ENCODE measurements at regions not wholly inside any gene's neighbourhood (a gene's known extent, or its start where the extent isn't known, plus 50 kb on each side); places are given as distances from the start of the nearest gene placed in this dataset.
"Not testable (repeated sequence)": the region's sequence is repeated elsewhere in the genome, so short reads cannot be mapped to it uniquely, and the experiment has no call there.

DNA sequence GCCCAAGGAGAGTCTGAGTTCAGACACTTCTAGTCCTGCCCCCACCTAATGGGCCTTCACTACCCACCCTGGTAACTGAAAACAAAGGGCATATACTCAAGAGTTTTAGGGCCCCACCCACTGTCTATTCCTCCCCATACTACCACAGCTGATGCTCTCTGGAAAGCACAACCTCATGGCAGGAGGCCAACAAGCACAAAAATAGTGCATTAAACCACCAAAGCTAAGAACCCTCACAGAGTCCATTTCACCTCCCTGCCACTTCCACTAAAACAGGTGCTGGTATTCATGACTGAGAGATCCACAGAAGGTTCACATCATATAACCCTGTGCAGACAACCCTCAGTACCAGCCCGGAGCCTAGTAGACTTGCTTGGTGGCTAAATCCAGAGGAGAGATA, 132.1 kb upstream of the ADGRB3 start:
- no peaks in the 10 kb centered on the region for H3K36me3 ChIP-seq (ENCODE audit: control insufficient read depth in 3 of 3, insufficient read depth in 3 of 3, low read length in 3 of 3)
- no peak overlapping the region for H3K9ac ChIP-seq (ENCODE audit: low read depth in 1 of 3, low read length in 3 of 3)
- no peaks in the 10 kb centered on the region for H3K9me3 ChIP-seq (ENCODE audit: control insufficient read depth in 3 of 3, low read length in 3 of 3)
- no peak overlapping the region for H3K27ac ChIP-seq (ENCODE audit: low read depth, low read length)
- H3K4me1 ChIP-seq (ENCODE audit: control insufficient read depth in 3 of 3, insufficient read depth in 3 of 3, low read length in 3 of 3): no peaks in the 10 kb centered on the region
- no peak overlapping the region for H3K4me3 ChIP-seq (ENCODE audit: low read length in 3 of 3)
- no peaks in the 10 kb centered on the region for H3K27me3 ChIP-seq (ENCODE audit: control insufficient read depth in 3 of 3, insufficient read depth in 3 of 3, low read length in 3 of 3)

DNA sequence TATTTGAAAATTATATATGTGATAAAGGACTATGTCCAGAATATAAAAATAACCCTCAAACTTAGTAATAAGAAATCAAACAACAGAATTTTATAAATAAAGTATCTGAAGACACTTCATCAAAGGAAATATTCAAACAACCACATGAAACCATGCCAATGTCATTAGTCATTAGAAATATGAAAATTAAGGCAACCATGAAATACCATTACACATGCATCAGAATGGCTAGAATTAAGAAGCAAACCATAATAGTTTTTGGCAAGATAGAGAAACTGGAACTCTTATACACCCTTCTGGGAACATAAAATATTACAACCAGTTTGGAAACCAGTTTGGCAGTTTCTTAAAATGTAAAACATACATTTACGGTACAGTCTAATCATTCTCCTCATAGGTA, 137.2 kb upstream of the ADGRB3 start:
- H3K4me1 ChIP-seq (ENCODE audit: control insufficient read depth in 3 of 3, insufficient read depth in 3 of 3, low read length in 3 of 3): no peaks in the 10 kb centered on the region
- H3K27me3 ChIP-seq (ENCODE audit: control insufficient read depth in 3 of 3, insufficient read depth in 3 of 3, low read length in 3 of 3): no peaks in the 10 kb centered on the region
- no peaks in the 10 kb centered on the region for H3K9me3 ChIP-seq (ENCODE audit: control insufficient read depth in 3 of 3, low read length in 3 of 3)
- H3K9ac ChIP-seq (ENCODE audit: low read depth in 1 of 3, low read length in 3 of 3): no peak overlapping the region
- H3K4me3 ChIP-seq (ENCODE audit: low read length in 3 of 3): no peak overlapping the region
- no peaks in the 10 kb centered on the region for H3K36me3 ChIP-seq (ENCODE audit: control insufficient read depth in 3 of 3, insufficient read depth in 3 of 3, low read length in 3 of 3)
- no peak overlapping the region for H3K27ac ChIP-seq (ENCODE audit: low read depth, low read length)

DNA sequence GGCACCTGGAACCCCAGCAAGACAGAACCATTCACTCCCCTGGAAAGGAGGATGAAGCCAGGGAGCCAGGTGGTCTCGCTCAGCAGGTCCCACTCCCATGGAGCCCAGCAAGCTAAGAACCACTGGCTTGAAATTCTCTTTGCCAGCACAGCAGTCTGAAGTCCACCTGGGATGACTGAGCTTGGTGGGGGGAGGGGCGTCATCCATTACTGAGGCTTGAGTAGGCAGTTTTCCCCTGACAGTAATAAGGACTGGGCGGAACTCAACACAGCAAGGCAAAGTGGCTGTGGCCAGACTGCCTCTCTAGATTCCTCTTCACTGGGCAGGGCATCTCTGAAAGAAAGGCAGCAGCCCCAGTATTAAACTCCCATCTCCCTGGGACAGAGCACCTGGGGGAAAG, 140.2 kb upstream of the ADGRB3 start:
- H3K9me3 ChIP-seq (ENCODE audit: control insufficient read depth in 3 of 3, low read length in 3 of 3); H3K4me1 ChIP-seq (ENCODE audit: control insufficient read depth in 3 of 3, insufficient read depth in 3 of 3, low read length in 3 of 3); H3K9ac ChIP-seq (ENCODE audit: low read depth in 1 of 3, low read length in 3 of 3); H3K27ac ChIP-seq (ENCODE audit: low read depth, low read length); H3K4me3 ChIP-seq (ENCODE audit: low read length in 3 of 3); H3K27me3 ChIP-seq (ENCODE audit: control insufficient read depth in 3 of 3, insufficient read depth in 3 of 3, low read length in 3 of 3); H3K36me3 ChIP-seq (ENCODE audit: control insufficient read depth in 3 of 3, insufficient read depth in 3 of 3, low read length in 3 of 3): not testable (repeated sequence)

GRCh38 chr6:68476611-68477010, 158.5 kb upstream of the ADGRB3 start:
- no peak overlapping the region for H3K4me3 ChIP-seq (ENCODE audit: low read length in 3 of 3)
- H3K36me3 ChIP-seq (ENCODE audit: control insufficient read depth in 3 of 3, insufficient read depth in 3 of 3, low read length in 3 of 3): no peaks in the 10 kb centered on the region
- no peak overlapping the region for H3K9ac ChIP-seq (ENCODE audit: low read depth in 1 of 3, low read length in 3 of 3)
- H3K4me1 ChIP-seq (ENCODE audit: control insufficient read depth in 3 of 3, insufficient read depth in 3 of 3, low read length in 3 of 3): no peaks in the 10 kb centered on the region
- H3K9me3 ChIP-seq (ENCODE audit: control insufficient read depth in 3 of 3, low read length in 3 of 3): no peaks in the 10 kb centered on the region
- no peaks in the 10 kb centered on the region for H3K27me3 ChIP-seq (ENCODE audit: control insufficient read depth in 3 of 3, insufficient read depth in 3 of 3, low read length in 3 of 3)
- H3K27ac ChIP-seq (ENCODE audit: low read depth, low read length): no peak overlapping the region

GRCh38 chr6:68473433-68474210, 161.5 kb upstream of the ADGRB3 start:
- no peaks in the 10 kb centered on the region for H3K9me3 ChIP-seq (ENCODE audit: control insufficient read depth in 3 of 3, low read length in 3 of 3)
- H3K27me3 ChIP-seq (ENCODE audit: control insufficient read depth in 3 of 3, insufficient read depth in 3 of 3, low read length in 3 of 3): no peaks in the 10 kb centered on the region

DNA sequence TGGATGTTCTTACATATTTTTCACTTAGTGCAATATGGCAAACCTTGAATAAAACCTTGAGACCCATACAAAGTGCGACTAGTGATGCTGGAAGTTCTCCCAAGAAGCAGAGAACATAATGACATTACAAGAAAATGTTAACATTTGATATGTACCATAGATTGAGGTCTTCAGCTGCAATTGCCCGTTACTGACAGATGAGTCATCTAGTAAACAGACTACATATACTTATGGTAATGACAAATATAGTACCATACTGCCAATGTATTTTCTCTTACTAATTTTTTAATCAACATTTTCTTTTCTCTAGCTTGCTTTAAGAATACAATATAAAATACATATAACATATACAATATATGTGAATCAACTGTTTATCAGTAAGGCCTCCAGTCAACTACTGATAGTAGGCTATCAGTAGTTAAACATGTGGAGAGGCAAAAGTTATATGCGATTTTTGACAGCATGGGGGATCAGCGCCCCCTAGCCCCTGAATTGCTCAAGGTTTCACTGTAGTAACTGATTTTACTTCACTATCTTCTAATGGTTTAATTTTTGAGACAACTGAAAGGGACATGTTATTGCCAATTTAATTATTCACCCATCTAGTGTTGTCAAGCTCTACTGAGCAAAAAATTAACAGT, 166.7 kb upstream of the ADGRB3 start:
- Histone ChIP-seq H3K27ac (ENCODE audit: low read depth, low read length) (no peak overlapping the region), H3K9ac (ENCODE audit: low read depth in 1 of 3, low read length in 3 of 3) (no peak overlapping the region)

More at GRCh38 chr6:68473433-68474210, 161.5 kb upstream of the ADGRB3 start:
- Histone ChIP-seq H3K9ac (ENCODE audit: low read depth in 1 of 3, low read length in 3 of 3) (no peak overlapping the region), H3K27ac (ENCODE audit: low read depth, low read length) (no peak overlapping the region), H3K4me3 (ENCODE audit: low read length in 3 of 3) (no peak overlapping the region), H3K4me1 (ENCODE audit: control insufficient read depth in 3 of 3, insufficient read depth in 3 of 3, low read length in 3 of 3) (no peaks in the 10 kb centered on the region), H3K36me3 (ENCODE audit: control insufficient read depth in 3 of 3, insufficient read depth in 3 of 3, low read length in 3 of 3) (no peaks in the 10 kb centered on the region)

GRCh38 chr6:68458447-68458846, 176.6 kb upstream of the ADGRB3 start:
- Histone ChIP-seq H3K9me3 (ENCODE audit: control insufficient read depth in 3 of 3, low read length in 3 of 3) (peaks cover 0 to 2% (median 0%) of the 10 kb centered on the region in 3 donors), H3K27me3 (ENCODE audit: control insufficient read depth in 3 of 3, insufficient read depth in 3 of 3, low read length in 3 of 3) (no peaks in the 10 kb centered on the region)

More for the DNA sequence above, 166.7 kb upstream of the ADGRB3 start:
- Histone ChIP-seq H3K9me3 (ENCODE audit: control insufficient read depth in 3 of 3, low read length in 3 of 3) (no peaks in the 10 kb centered on the region), H3K27me3 (ENCODE audit: control insufficient read depth in 3 of 3, insufficient read depth in 3 of 3, low read length in 3 of 3) (no peaks in the 10 kb centered on the region), H3K4me1 (ENCODE audit: control insufficient read depth in 3 of 3, insufficient read depth in 3 of 3, low read length in 3 of 3) (no peaks in the 10 kb centered on the region), H3K4me3 (ENCODE audit: low read length in 3 of 3) (no peak overlapping the region), H3K36me3 (ENCODE audit: control insufficient read depth in 3 of 3, insufficient read depth in 3 of 3, low read length in 3 of 3) (no peaks in the 10 kb centered on the region)

GRCh38 chr6:68447112-68447511, 188.0 kb upstream of the ADGRB3 start:
- Histone ChIP-seq H3K27ac (ENCODE audit: low read depth, low read length) (no peak overlapping the region), H3K4me1 (ENCODE audit: control insufficient read depth in 3 of 3, insufficient read depth in 3 of 3, low read length in 3 of 3) (no peaks in the 10 kb centered on the region), H3K9me3 (ENCODE audit: control insufficient read depth in 3 of 3, low read length in 3 of 3) (no peaks in the 10 kb centered on the region), H3K27me3 (ENCODE audit: control insufficient read depth in 3 of 3, insufficient read depth in 3 of 3, low read length in 3 of 3) (no peaks in the 10 kb centered on the region), H3K9ac (ENCODE audit: low read depth in 1 of 3, low read length in 3 of 3) (no peak overlapping the region), H3K4me3 (ENCODE audit: low read length in 3 of 3) (no peak overlapping the region), H3K36me3 (ENCODE audit: control insufficient read depth in 3 of 3, insufficient read depth in 3 of 3, low read length in 3 of 3) (no peaks in the 10 kb centered on the region)

More at GRCh38 chr6:68458447-68458846, 176.6 kb upstream of the ADGRB3 start:
- H3K36me3 ChIP-seq (ENCODE audit: control insufficient read depth in 3 of 3, insufficient read depth in 3 of 3, low read length in 3 of 3): no peaks in the 10 kb centered on the region
- H3K27ac ChIP-seq (ENCODE audit: low read depth, low read length): no peak overlapping the region
- H3K4me1 ChIP-seq (ENCODE audit: control insufficient read depth in 3 of 3, insufficient read depth in 3 of 3, low read length in 3 of 3): no peaks in the 10 kb centered on the region
- no peak overlapping the region for H3K9ac ChIP-seq (ENCODE audit: low read depth in 1 of 3, low read length in 3 of 3)
- no peak overlapping the region for H3K4me3 ChIP-seq (ENCODE audit: low read length in 3 of 3)

GRCh38 chr6:68445926-68446325, 189.2 kb upstream of the ADGRB3 start:
- Histone ChIP-seq H3K36me3 (ENCODE audit: control insufficient read depth in 3 of 3, insufficient read depth in 3 of 3, low read length in 3 of 3) (no peaks in the 10 kb centered on the region), H3K4me3 (ENCODE audit: low read length in 3 of 3) (no peak overlapping the region), H3K27me3 (ENCODE audit: control insufficient read depth in 3 of 3, insufficient read depth in 3 of 3, low read length in 3 of 3) (no peaks in the 10 kb centered on the region), H3K9ac (ENCODE audit: low read depth in 1 of 3, low read length in 3 of 3) (no peak overlapping the region), H3K27ac (ENCODE audit: low read depth, low read length) (no peak overlapping the region), H3K9me3 (ENCODE audit: control insufficient read depth in 3 of 3, low read length in 3 of 3) (no peaks in the 10 kb centered on the region), H3K4me1 (ENCODE audit: control insufficient read depth in 3 of 3, insufficient read depth in 3 of 3, low read length in 3 of 3) (no peaks in the 10 kb centered on the region)

- H3K9me3 ChIP-seq (ENCODE audit: control insufficient read depth in 3 of 3, low read length in 3 of 3): no peaks in the 10 kb centered on the region
- no peak overlapping the region for H3K9ac ChIP-seq (ENCODE audit: low read depth in 1 of 3, low read length in 3 of 3)
- no peak overlapping the region for H3K27ac ChIP-seq (ENCODE audit: low read depth, low read length)
- H3K4me1 ChIP-seq (ENCODE audit: control insufficient read depth in 3 of 3, insufficient read depth in 3 of 3, low read length in 3 of 3): no peaks in the 10 kb centered on the region
- no peaks in the 10 kb centered on the region for H3K27me3 ChIP-seq (ENCODE audit: control insufficient read depth in 3 of 3, insufficient read depth in 3 of 3, low read length in 3 of 3)
- H3K36me3 ChIP-seq (ENCODE audit: control insufficient read depth in 3 of 3, insufficient read depth in 3 of 3, low read length in 3 of 3): no peaks in the 10 kb centered on the region
- H3K4me3 ChIP-seq (ENCODE audit: low read length in 3 of 3): no peak overlapping the region
Measured at GRCh38 chr6:68443704-68444103, 191.4 kb upstream of the ADGRB3 start.
